OCI-LY3 (cell line): ENCODE measurements at regions not wholly inside any gene's neighbourhood (a gene's known extent, or its start where the extent isn't known, plus 50 kb on each side); places are given as distances from the start of the nearest gene placed in this dataset.

Source experiments
- H2AFZ ChIP-seq: fragments of 200-600, 300-600 bp; shearing (Covaris generic); 2 replicates; pipeline ENCODE4 v1.6.0; 2014; ENCODE audit warnings: antibody characterized with exemption, low read depth, low read length
- H3K27ac ChIP-seq: fragments of 200-600, 300-600 bp; sonication (generic); 2 replicates; pipeline ENCODE4 v1.5.1; 2014; ENCODE audit warnings: mild to moderate bottlenecking, low read length, moderate library complexity, mixed read lengths
- H3K27me3 ChIP-seq: fragments of 200-600, 300-600 bp; sonication (generic); 2 replicates; pipeline ENCODE4 v1.6.1; 2014; ENCODE audit warnings: low read depth, low read length, mixed read lengths
- H3K36me3 ChIP-seq: fragments of 200-600, 300-600 bp; sonication (generic); replicated peaks from 2 replicates; pipeline ENCODE3; 2014; ENCODE audit warnings: low read depth, low read length, mixed read lengths
- H3K4me1 ChIP-seq: fragments of 300-600, 200-600 bp; sonication (generic); 2 replicates; pipeline ENCODE4 v1.6.1; 2014; ENCODE audit warnings: low read length, mixed read lengths
- H3K4me2 ChIP-seq: fragments of 200-600, 300-600 bp; sonication (generic); 2 replicates; pipeline ENCODE4 v1.6.1; 2014; ENCODE audit warnings: low read length, mixed read lengths
- H3K4me3 ChIP-seq: fragments of 300-600, 200-600 bp; sonication (generic); 2 replicates; pipeline ENCODE4 v1.5.1; 2014; ENCODE audit warnings: antibody characterized with exemption, mild to moderate bottlenecking, low read length, moderate library complexity
- H3K79me2 ChIP-seq: fragments of 300-600, 200-600 bp; shearing (Covaris generic); 2 replicates; pipeline ENCODE4 v1.6.1; 2014; ENCODE audit warnings: mild to moderate bottlenecking, low read length, mixed read lengths
- H3K9ac ChIP-seq: fragments of 300-600, 200-600 bp; shearing (Covaris generic); 2 replicates; pipeline ENCODE4 v1.6.0; 2014; ENCODE audit warnings: mild to moderate bottlenecking, low read length, moderate library complexity
- H3K9me3 ChIP-seq: fragments of 200-600, 300-600 bp; shearing (Covaris generic); 2 replicates; pipeline ENCODE4 v1.6.1; 2014; ENCODE audit warnings: low read length, mixed read lengths; ENCODE audit not compliant: insufficient read depth
- H4K20me1 ChIP-seq: fragments of 200-600, 300-600 bp; sonication (generic); 2 replicates; pipeline ENCODE4 v1.6.1; 2016; ENCODE audit warnings: low read length, mixed read lengths; ENCODE audit not compliant: insufficient read depth
- CTCF ChIP-seq: fragments of 200-600, 300-600 bp; sonication (generic); IDR thresholded peaks from 2 replicates; pipeline ENCODE4 v1.5.1; 2014; ENCODE audit warnings: antibody characterized with exemption, low read length, low read depth
- EZH2phosphoT487 ChIP-seq: fragments of 200-600 bp; shearing (Covaris generic); IDR thresholded peaks from 2 replicates; pipeline ENCODE4 v1.6.1; 2018; ENCODE audit warnings: antibody characterized with exemption, mixed run types, low read depth

DNA sequence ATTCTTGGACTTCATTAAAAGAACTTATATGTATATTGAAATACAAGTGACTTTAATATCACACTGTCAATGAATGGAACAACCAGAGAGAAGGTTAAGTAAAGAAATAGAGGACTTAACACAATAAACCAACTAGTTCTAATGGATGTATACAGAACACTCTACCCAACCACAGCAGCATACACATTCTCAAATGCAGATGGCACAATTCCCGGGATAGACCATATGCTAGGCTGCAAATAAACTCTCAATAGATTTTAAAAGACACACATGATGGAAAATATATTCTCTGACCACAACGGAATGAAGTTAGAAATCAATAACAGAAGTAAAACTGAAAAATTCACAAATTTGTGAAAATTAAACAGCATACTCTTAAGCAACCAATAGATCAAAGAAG is 214.3 kb upstream of the LINGO1 start:
- no peak overlapping the region for H3K9ac ChIP-seq

DNA sequence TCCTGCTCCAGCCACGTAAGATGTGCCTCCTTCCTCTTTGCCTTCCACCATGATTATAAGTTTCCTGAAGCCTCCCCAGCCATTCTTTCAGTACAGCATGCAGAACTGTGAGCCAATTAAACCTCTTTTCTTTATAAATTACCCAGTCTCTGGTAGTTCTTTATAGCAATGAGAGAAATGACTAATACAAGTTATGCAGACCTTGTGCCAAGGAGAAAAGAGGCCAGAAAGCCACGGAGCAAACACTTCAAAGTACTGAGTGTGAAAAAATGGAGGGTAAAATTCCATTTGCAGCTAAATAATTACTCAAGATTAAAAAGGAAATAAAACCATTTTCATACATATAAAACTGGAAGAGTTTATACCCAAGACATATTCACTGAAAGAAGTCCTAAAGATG is 213.6 kb upstream of the LINGO1 start:
- Histone ChIP-seq H3K4me1 (peaks cover 45% of the 10 kb centered on the region), H3K27me3 (no peaks in the 10 kb centered on the region), H4K20me1 (no peaks in the 10 kb centered on the region), H3K27ac (peak overlapping the region; percentile 91; the same call in 1 of the 2 replicates), H3K4me3 (no peak overlapping the region), H3K79me2 (no peaks in the 10 kb centered on the region), H3K9ac (no peak overlapping the region), H3K36me3 (peaks cover 23% of the 10 kb centered on the region), H2AFZ (no peak overlapping the region), H3K9me3 (peaks cover 33% of the 10 kb centered on the region), H3K4me2 (no peak overlapping the region)
- TF ChIP-seq EZH2phosphoT487: no peak
- no peak for TF ChIP-seq CTCF

More for the DNA sequence above, 214.3 kb upstream of the LINGO1 start:
- H3K27me3 ChIP-seq: no peaks in the 10 kb centered on the region
- no peak overlapping the region for H3K27ac ChIP-seq
- H3K4me1 ChIP-seq: peaks cover 49% of the 10 kb centered on the region
- H3K36me3 ChIP-seq: peaks cover 23% of the 10 kb centered on the region
- no peak overlapping the region for H2AFZ ChIP-seq
- H3K9me3 ChIP-seq: peaks cover 33% of the 10 kb centered on the region
- no peaks in the 10 kb centered on the region for H4K20me1 ChIP-seq
- no peak overlapping the region for H3K4me3 ChIP-seq
- H3K4me2 ChIP-seq: no peak overlapping the region
- TF ChIP-seq CTCF (no peak), EZH2phosphoT487 (no peak)
- no peaks in the 10 kb centered on the region for H3K79me2 ChIP-seq

GRCh38 chr15:77844798-77845446 is 212.2 kb upstream of the LINGO1 start:
- H3K27ac ChIP-seq: peak overlapping the region; percentile 91
- peak overlapping the region; percentile 60 for H3K4me2 ChIP-seq

GRCh38 chr15:77843546-77843945 is 210.8 kb upstream of the LINGO1 start:
- Histone ChIP-seq H3K9me3 (peaks cover 27% of the 10 kb centered on the region), H2AFZ (no peak overlapping the region), H3K4me1 (peaks cover 58% of the 10 kb centered on the region), H4K20me1 (no peaks in the 10 kb centered on the region), H3K9ac (peak overlapping the region; percentile 64; the same call in 1 of the 2 replicates), H3K36me3 (peaks cover 14% of the 10 kb centered on the region), H3K79me2 (no peaks in the 10 kb centered on the region), H3K27ac (peak overlapping the region; percentile 91), H3K4me2 (peak overlapping the region; percentile 60; the same call in 1 of the 2 replicates), H3K4me3 (no peak overlapping the region; the same call in 1 of the 2 replicates), H3K27me3 (no peaks in the 10 kb centered on the region)
- TF ChIP-seq CTCF (no peak), EZH2phosphoT487 (no peak)

More at GRCh38 chr15:77844798-77845446, 212.2 kb upstream of the LINGO1 start:
- H3K79me2 ChIP-seq: no peaks in the 10 kb centered on the region
- H3K9ac ChIP-seq: peak overlapping the region; percentile 64; the same call in 1 of the 2 replicates
- TF ChIP-seq EZH2phosphoT487 (no peak), CTCF (no peak)
- H3K27me3 ChIP-seq: no peaks in the 10 kb centered on the region
- peaks cover 53% of the 10 kb centered on the region for H3K4me1 ChIP-seq
- no peak overlapping the region for H2AFZ ChIP-seq
- H4K20me1 ChIP-seq: no peaks in the 10 kb centered on the region
- peaks cover 33% of the 10 kb centered on the region for H3K9me3 ChIP-seq
- H3K36me3 ChIP-seq: peaks cover 18% of the 10 kb centered on the region
- H3K4me3 ChIP-seq: peak overlapping the region; percentile 38; the same call in 1 of the 2 replicates
